ENCODE measurements at regions not wholly inside any gene's neighbourhood (a gene's known extent, or its start where the extent isn't known, plus 50 kb on each side); places are given as distances from the start of the nearest gene placed in this dataset.

GRCh38 chr15:24752354-24752753 is 76.8 kb downstream of the NPAP1 start:
- TF ChIP-seq CTCF (IDR thresholded peaks at IDR 0.05): no peak
- TF ChIP-seq POLR2A (IDR thresholded peaks at IDR 0.05): no peak

Data from thyroid gland (tissue), 4 donors.